HL-60 (cell line): ENCODE measurements at regions not wholly inside any gene's neighbourhood (a gene's known extent, or its start where the extent isn't known, plus 50 kb on each side); places are given as distances from the start of the nearest gene placed in this dataset.

ENCODE experiments used
- DNase-seq, 2 experiments: peaks; one replicate each; pipeline ENCODE4 v3.0.0-alpha.2; 2010 to 2020; ENCODE audit warnings: low read depth in 1 of 2, low spot score in 1 of 2
- H3K27ac ChIP-seq: fragments of 250-450 bp; sonication (Bioruptor Pico); replicated peaks from 2 replicates; pipeline ENCODE4 v1.5.1; 2020; ENCODE audit warnings: mild to moderate bottlenecking, moderate library complexity
- H3K27me3 ChIP-seq: fragments of 250-450 bp; sonication (Bioruptor Pico); 2 replicates; pipeline ENCODE4 v1.5.1; 2021; ENCODE audit warnings: mild to moderate bottlenecking, moderate library complexity; ENCODE audit not compliant: insufficient read depth, poor library complexity, severe bottlenecking
- H3K4me3 ChIP-seq: replicated peaks from 2 replicates; pipeline ENCODE4 v1.5.1; 2011; ENCODE audit warnings: mild to moderate bottlenecking, control low read depth, low read length; ENCODE audit not compliant: insufficient read depth
- CTCF ChIP-seq: IDR thresholded peaks from one replicate; pipeline ENCODE4 v1.5.1; 2011; ENCODE audit warnings: low read length, control low read depth, inconsistent platforms; ENCODE audit not compliant: insufficient read depth
- GABPA ChIP-seq: IDR thresholded peaks from 2 replicates; pipeline ENCODE4 v1.6.1; 2012; ENCODE audit warnings: low read depth
- POLR2AphosphoS5 ChIP-seq: IDR thresholded peaks from 2 replicates; pipeline ENCODE4 v1.6.1; 2012; ENCODE audit warnings: low read depth
- REST ChIP-seq: IDR thresholded peaks from 2 replicates; pipeline ENCODE4 v1.6.1; 2012; ENCODE audit warnings: low read depth; ENCODE audit not compliant: insufficient replicate concordance
- SPI1 ChIP-seq: IDR thresholded peaks from 2 replicates; pipeline ENCODE4 v1.6.1; 2012; ENCODE audit warnings: low read depth, mild to moderate bottlenecking, borderline replicate concordance

GRCh38 chr11:95295382-95296149 is 64.6 kb upstream of the SESN3 start:
- Histone ChIP-seq H3K4me3 (no peak overlapping the region), H3K27ac (no peak overlapping the region), H3K27me3 (no peaks in the 10 kb centered on the region)
- DNase-seq, result no peak
- TF ChIP-seq POLR2AphosphoS5, result no peak
- no peak for TF ChIP-seq CTCF
- TF ChIP-seq GABPA, result no peak
- no peak for TF ChIP-seq REST
- TF ChIP-seq SPI1, result no peak

- Histone ChIP-seq H3K27ac (no peak overlapping the region; the same call in 1 of the 2 replicates), H3K27me3 (no peaks in the 10 kb centered on the region), H3K4me3 (no peak overlapping the region)
- TF ChIP-seq REST (no peak), CTCF (no peak), SPI1 (no peak), POLR2AphosphoS5 (no peak), GABPA (no peak)
- no peak for DNase-seq
Measured at GRCh38 chr11:95294701-95295100, 63.7 kb upstream of the SESN3 start.

- Histone ChIP-seq H3K4me3 (no peak overlapping the region), H3K27me3 (no peaks in the 10 kb centered on the region), H3K27ac (no peak overlapping the region)
- DNase-seq, result no peak
- no peak for TF ChIP-seq REST
Measured at GRCh38 chr11:95293116-95293515, 62.1 kb upstream of the SESN3 start.
